ENCODE measurements at regions not wholly inside any gene's neighbourhood (a gene's known extent, or its start where the extent isn't known, plus 50 kb on each side); places are given as distances from the start of the nearest gene placed in this dataset.
"Not testable (repeated sequence)": the region's sequence is repeated elsewhere in the genome, so short reads cannot be mapped to it uniquely, and the experiment has no call there.

DNA sequence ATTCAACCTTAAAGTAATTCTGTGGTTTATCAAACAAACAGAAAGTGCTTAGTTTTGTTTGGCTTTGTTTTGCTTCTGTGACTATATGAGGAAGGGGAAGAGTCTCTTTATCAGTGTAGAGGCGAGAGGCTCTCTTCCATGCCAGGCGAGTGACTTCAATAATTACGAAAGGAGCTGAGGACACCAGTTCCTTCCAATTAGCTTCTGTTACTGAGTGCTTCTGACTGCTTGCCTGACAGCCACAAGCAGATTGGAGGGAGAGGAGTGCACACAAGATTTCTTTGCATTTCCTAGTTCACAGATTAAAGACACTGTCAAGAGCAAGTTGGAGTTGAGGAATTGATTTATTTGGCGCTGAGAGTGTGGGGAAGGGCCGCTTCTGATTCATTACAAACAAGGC, 1484.5 kb upstream of the TENM4 start:
- CTCF ChIA-PET (ENCODE audit: unreplicated experiment), result no interaction called here
- H3K9me2 ChIP-seq (ENCODE audit: insufficient read depth, low read length), result no peaks in the 10 kb centered on the region
- POLR2A ChIA-PET, result interaction anchor here (1.0 kb wide), 1 partner anchor 9 kb away, joined by 5 read pairs; no protein-coding TSS in a partner anchor
- intact Hi-C loops (cut with micrococcal nuclease; ENCODE audit: unreplicated experiment), result no loop called here
- no peaks in the 10 kb centered on the region for H4K20me1 ChIP-seq (ENCODE audit: insufficient read depth, low read length)
- TF ChIP-seq, protein P1, sequence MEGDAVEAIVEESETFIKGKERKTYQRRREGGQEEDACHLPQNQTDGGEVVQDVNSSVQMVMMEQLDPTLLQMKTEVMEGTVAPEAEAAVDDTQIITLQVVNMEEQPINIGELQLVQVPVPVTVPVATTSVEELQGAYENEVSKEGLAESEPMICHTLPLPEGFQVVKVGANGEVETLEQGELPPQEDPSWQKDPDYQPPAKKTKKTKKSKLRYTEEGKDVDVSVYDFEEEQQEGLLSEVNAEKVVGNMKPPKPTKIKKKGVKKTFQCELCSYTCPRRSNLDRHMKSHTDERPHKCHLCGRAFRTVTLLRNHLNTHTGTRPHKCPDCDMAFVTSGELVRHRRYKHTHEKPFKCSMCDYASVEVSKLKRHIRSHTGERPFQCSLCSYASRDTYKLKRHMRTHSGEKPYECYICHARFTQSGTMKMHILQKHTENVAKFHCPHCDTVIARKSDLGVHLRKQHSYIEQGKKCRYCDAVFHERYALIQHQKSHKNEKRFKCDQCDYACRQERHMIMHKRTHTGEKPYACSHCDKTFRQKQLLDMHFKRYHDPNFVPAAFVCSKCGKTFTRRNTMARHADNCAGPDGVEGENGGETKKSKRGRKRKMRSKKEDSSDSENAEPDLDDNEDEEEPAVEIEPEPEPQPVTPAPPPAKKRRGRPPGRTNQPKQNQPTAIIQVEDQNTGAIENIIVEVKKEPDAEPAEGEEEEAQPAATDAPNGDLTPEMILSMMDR (conservative IDR thresholded peaks at IDR 0.05; ENCODE audit: low read length), result no peak
- no peak for TF ChIP-seq EZH2phosphoT487 (IDR thresholded peaks at IDR 0.05; ENCODE audit: borderline replicate concordance, low read depth, low read length)
- no peak overlapping the region for H3K4me3 ChIP-seq (ENCODE audit: low read depth, low read length, poor library complexity, severe bottlenecking)
- no peaks in the 10 kb centered on the region for H3K79me2 ChIP-seq (ENCODE audit: insufficient read depth, low read depth, low read length)
- no peaks in the 10 kb centered on the region for H3K36me3 ChIP-seq (ENCODE audit: insufficient read depth, low read length)
- no TSS peak for BruUV-seq (replicated peaks)
- DNase-seq (ENCODE audit: low spot score), result no peak
- no peaks in the 10 kb centered on the region for H3K9me3 ChIP-seq (ENCODE audit: low read length)
- H2AFZ ChIP-seq (ENCODE audit: low read length), result no peak overlapping the region
- no peak overlapping the region for H3K27ac ChIP-seq (ENCODE audit: low read depth, low read length, poor library complexity, severe bottlenecking)
- H3K4me2 ChIP-seq (ENCODE audit: low read length), result no peak overlapping the region
- no peaks in the 10 kb centered on the region for H3K4me1 ChIP-seq (ENCODE audit: insufficient read depth, low read length, poor library complexity, severe bottlenecking)

DNA sequence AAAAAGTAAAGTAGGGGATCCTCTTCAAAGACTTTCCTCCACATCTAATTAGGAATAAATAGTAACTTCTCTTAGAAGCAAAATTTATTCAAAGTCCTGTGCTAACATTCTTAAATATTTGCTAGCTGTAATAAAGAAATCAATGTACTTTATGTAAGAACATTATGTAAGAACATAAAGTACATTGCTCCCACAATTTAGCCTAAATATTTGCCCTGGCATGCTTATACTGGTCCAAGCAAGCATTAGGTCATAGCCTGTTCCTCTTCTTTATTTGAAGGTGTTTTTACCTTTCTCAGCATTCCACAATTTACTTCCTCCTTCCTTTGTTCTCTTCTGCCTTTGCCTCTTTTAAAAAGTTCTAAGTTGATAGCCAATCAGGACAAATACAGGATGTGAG, 1480.5 kb upstream of the TENM4 start:
- H3K4me3 ChIP-seq (ENCODE audit: low read depth, low read length, poor library complexity, severe bottlenecking); H4K20me1 ChIP-seq (ENCODE audit: insufficient read depth, low read length); H3K79me2 ChIP-seq (ENCODE audit: insufficient read depth, low read depth, low read length); intact Hi-C loops (cut with micrococcal nuclease; ENCODE audit: unreplicated experiment); BruUV-seq (replicated peaks); H3K4me1 ChIP-seq (ENCODE audit: insufficient read depth, low read length, poor library complexity, severe bottlenecking); CTCF ChIA-PET (ENCODE audit: unreplicated experiment); DNase-seq (ENCODE audit: low spot score); H3K9me2 ChIP-seq (ENCODE audit: insufficient read depth, low read length); H2AFZ ChIP-seq (ENCODE audit: low read length); H3K27ac ChIP-seq (ENCODE audit: low read depth, low read length, poor library complexity, severe bottlenecking); H3K4me2 ChIP-seq (ENCODE audit: low read length); H3K9me3 ChIP-seq (ENCODE audit: low read length); H3K36me3 ChIP-seq (ENCODE audit: insufficient read depth, low read length): not testable (repeated sequence)
- POLR2A ChIA-PET, result interaction anchor here (0.6 kb wide), 1 partner anchor 179 kb away, joined by 3 read pairs; no protein-coding TSS in a partner anchor

DNA sequence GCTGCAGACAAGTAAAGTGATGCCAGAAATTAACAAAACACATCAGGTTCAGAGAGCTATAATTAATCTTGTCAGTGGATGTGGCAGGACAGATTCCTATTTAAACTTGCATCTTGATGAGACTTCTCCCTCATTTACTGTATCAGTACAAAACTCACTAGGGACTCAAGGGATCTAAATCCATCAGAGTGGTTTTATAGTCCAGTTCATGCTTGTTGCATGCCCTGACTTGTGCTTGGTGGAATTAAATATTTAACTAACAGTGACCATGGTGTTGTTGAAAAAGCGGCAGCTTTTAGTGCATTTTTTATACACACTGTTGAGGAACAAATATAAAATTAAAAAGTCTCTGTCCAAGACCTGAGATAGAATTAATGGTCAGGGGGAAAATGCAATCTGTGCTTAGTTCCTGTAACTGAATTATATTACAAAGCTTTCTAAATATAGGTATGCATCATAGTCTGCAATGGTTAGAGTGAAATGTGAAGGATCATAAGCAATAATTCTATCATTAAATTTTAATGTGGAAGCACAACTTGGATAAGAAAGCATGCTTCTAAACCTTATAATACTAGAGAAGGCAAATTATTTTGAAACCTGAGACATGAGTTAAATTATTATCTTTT, 1475.5 kb upstream of the TENM4 start:
- H3K36me3 ChIP-seq (ENCODE audit: insufficient read depth, low read length), result no peaks in the 10 kb centered on the region
- H3K4me1 ChIP-seq (ENCODE audit: insufficient read depth, low read length, poor library complexity, severe bottlenecking), result no peaks in the 10 kb centered on the region
- DNase-seq (ENCODE audit: low spot score), result no peak
- H3K27ac ChIP-seq (ENCODE audit: low read depth, low read length, poor library complexity, severe bottlenecking), result no peak overlapping the region
- H3K9me3 ChIP-seq (ENCODE audit: low read length), result no peaks in the 10 kb centered on the region
- no peak overlapping the region for H3K4me2 ChIP-seq (ENCODE audit: low read length)
- H3K4me3 ChIP-seq (ENCODE audit: low read depth, low read length, poor library complexity, severe bottlenecking), result no peak overlapping the region
- no peaks in the 10 kb centered on the region for H3K9me2 ChIP-seq (ENCODE audit: insufficient read depth, low read length)
- no peak for TF ChIP-seq EZH2phosphoT487 (IDR thresholded peaks at IDR 0.05; ENCODE audit: borderline replicate concordance, low read depth, low read length)
- TF ChIP-seq, protein P1 (conservative IDR thresholded peaks at IDR 0.05; ENCODE audit: low read length), result no peak
- CTCF ChIA-PET (ENCODE audit: unreplicated experiment), result no interaction called here
- no peak overlapping the region for H2AFZ ChIP-seq (ENCODE audit: low read length)
- intact Hi-C loops (cut with micrococcal nuclease; ENCODE audit: unreplicated experiment), result no loop called here
- H4K20me1 ChIP-seq (ENCODE audit: insufficient read depth, low read length), result no peaks in the 10 kb centered on the region
- no TSS peak for BruUV-seq (replicated peaks)
- no peaks in the 10 kb centered on the region for H3K79me2 ChIP-seq (ENCODE audit: insufficient read depth, low read depth, low read length)
- POLR2A ChIA-PET, result no interaction called here
